Mesenchymal stem cell (in vitro differentiated cells and primary cell): ENCODE measurements at regions not wholly inside any gene's neighbourhood (a gene's known extent, or its start where the extent isn't known, plus 50 kb on each side); places are given as distances from the start of the nearest gene placed in this dataset.
"Not testable (repeated sequence)": the region's sequence is repeated elsewhere in the genome, so short reads cannot be mapped to it uniquely, and the experiment has no call there.

Experiments used
- DNase-seq: peaks from one replicate; pipeline ENCODE4 v3.0.0-alpha.2; 2013
- H2AFZ ChIP-seq: one replicate; pipeline ENCODE4 v1.6.1; 2013; ENCODE audit warnings: low read depth, mild to moderate bottlenecking, control low read depth, inconsistent platforms, low read length, moderate library complexity
- H2AK5ac ChIP-seq: 2 replicates; pipeline ENCODE4 v1.6.1; 2013; ENCODE audit warnings: low read length, moderate library complexity, mild to moderate bottlenecking, inconsistent platforms; ENCODE audit not compliant: severe bottlenecking
- H2BK120ac ChIP-seq: one replicate; pipeline ENCODE4 v1.6.1; 2013; ENCODE audit warnings: low read depth, mild to moderate bottlenecking, inconsistent platforms, low read length, moderate library complexity
- H2BK12ac ChIP-seq, 2 experiments: one replicate each; pipeline ENCODE4 v1.6.1; 2013; ENCODE audit warnings: inconsistent platforms in 2 of 2, low read length in 2 of 2, mild to moderate bottlenecking in 2 of 2, moderate library complexity in 2 of 2, control low read depth in 1 of 2
- H2BK15ac ChIP-seq: one replicate; pipeline ENCODE4 v1.6.1; 2013; ENCODE audit warnings: mild to moderate bottlenecking, low read depth, inconsistent platforms; ENCODE audit not compliant: poor library complexity, severe bottlenecking
- H2BK5ac ChIP-seq: 2 replicates; pipeline ENCODE4 v1.6.1; 2013; ENCODE audit warnings: low read depth, mild to moderate bottlenecking, low read length, control low read depth, inconsistent platforms; ENCODE audit not compliant: poor library complexity, severe bottlenecking
- H3K14ac ChIP-seq, 2 experiments: one replicate each; pipeline ENCODE4 v1.6.1; 2013; ENCODE audit warnings: inconsistent platforms in 2 of 2, low read length in 2 of 2, control low read depth in 1 of 2, mild to moderate bottlenecking in 1 of 2, moderate library complexity in 1 of 2
- H3K18ac ChIP-seq, 2 experiments: one replicate each; pipeline ENCODE4 v1.6.1; 2013; ENCODE audit warnings: inconsistent platforms in 2 of 2, low read length in 2 of 2, control low read depth in 1 of 2, low read depth in 1 of 2, mild to moderate bottlenecking in 1 of 2
- H3K23ac ChIP-seq, 2 experiments: one replicate each; pipeline ENCODE4 v1.6.1; 2013; ENCODE audit warnings: inconsistent platforms in 2 of 2, low read length in 2 of 2, mild to moderate bottlenecking in 2 of 2, moderate library complexity in 2 of 2, control low read depth in 1 of 2
- H3K27ac ChIP-seq: 2 replicates; pipeline ENCODE4 v1.5.1; 2013; ENCODE audit warnings: mild to moderate bottlenecking, moderate library complexity, low read length, control low read depth, inconsistent platforms; ENCODE audit not compliant: poor library complexity, severe bottlenecking
- H3K27me3 ChIP-seq, 2 experiments: 2 replicates each; pipeline versions ENCODE4 v1.6.1 to v1.7.0; 2013; ENCODE audit warnings: low read length in 2 of 2, mild to moderate bottlenecking in 2 of 2, moderate library complexity in 2 of 2, control low read depth in 1 of 2, inconsistent platforms in 1 of 2; ENCODE audit not compliant: control insufficient read depth in 1 of 2, insufficient read depth in 1 of 2
- H3K36me3 ChIP-seq, 2 experiments: 2 replicates each; pipeline versions ENCODE4 v1.6.1 to v1.7.0; 2013; ENCODE audit warnings: low read length in 2 of 2, control low read depth in 1 of 2, inconsistent platforms in 1 of 2, low read depth in 1 of 2, mild to moderate bottlenecking in 1 of 2; ENCODE audit not compliant: insufficient read depth in 2 of 2, control insufficient read depth in 1 of 2
- H3K4ac ChIP-seq, 2 experiments: one replicate each; pipeline ENCODE4 v1.6.1; 2013; ENCODE audit warnings: inconsistent platforms in 2 of 2, low read length in 2 of 2, mild to moderate bottlenecking in 2 of 2, moderate library complexity in 2 of 2, control low read depth in 1 of 2, low read depth in 1 of 2
- H3K4me1 ChIP-seq: 2 replicates; pipeline ENCODE4 v1.6.1; 2013; ENCODE audit warnings: low read depth, low read length, control low read depth; ENCODE audit not compliant: control insufficient read depth, insufficient read depth
- H3K4me2 ChIP-seq: 2 replicates; pipeline ENCODE4 v1.6.1; 2013; ENCODE audit warnings: low read length, mild to moderate bottlenecking, inconsistent platforms; ENCODE audit not compliant: poor library complexity, severe bottlenecking
- H3K4me3 ChIP-seq, 2 experiments: 2 replicates each; pipeline versions ENCODE4 v1.5.1 to v1.7.0; 2013; ENCODE audit warnings: low read length in 2 of 2, mild to moderate bottlenecking in 2 of 2, control low read depth in 1 of 2, low read depth in 1 of 2; ENCODE audit not compliant: insufficient read depth in 1 of 2
- H3K79me1 ChIP-seq: replicated peaks from 2 replicates; pipeline ENCODE4 v1.6.1; 2013; ENCODE audit warnings: mild to moderate bottlenecking, control low read depth, low read length, inconsistent platforms; ENCODE audit not compliant: poor library complexity, severe bottlenecking
- H3K9ac ChIP-seq: 2 replicates; pipeline ENCODE4 v1.7.0; 2013; ENCODE audit warnings: mild to moderate bottlenecking, low read length, moderate library complexity
- H3K9me3 ChIP-seq: 2 replicates; pipeline ENCODE4 v1.7.0; 2013; ENCODE audit warnings: mild to moderate bottlenecking, low read length; ENCODE audit not compliant: control insufficient read depth
- H4K8ac ChIP-seq: one replicate; pipeline ENCODE4 v1.6.1; 2013; ENCODE audit warnings: inconsistent platforms, mild to moderate bottlenecking, low read length, moderate library complexity
- H4K91ac ChIP-seq: one replicate; pipeline ENCODE4 v1.6.1; 2013; ENCODE audit warnings: mild to moderate bottlenecking, low read length, inconsistent platforms
- WGBS: methylation state at CpG from one replicate; pipeline ENCODE4 v1.1.7; 2013; ENCODE audit warnings: mixed read lengths; 5-methylcytosine and 5-hydroxymethylcytosine counted together

GRCh38 chr10:101280511-101280910 is 51.2 kb upstream of the LBX1 start:
- H3K4ac ChIP-seq: no peak overlapping the region
- no peak overlapping the region for H4K91ac ChIP-seq
- 100% methylated on average over 1 of the region's 2 CpGs for WGBS
- H3K23ac ChIP-seq: no peak overlapping the region
- H3K27ac ChIP-seq: no peak overlapping the region
- H3K9me3 ChIP-seq: no peaks in the 10 kb centered on the region
- DNase-seq: no peak
- H3K4me1 ChIP-seq: peaks cover 7% of the 10 kb centered on the region
- no peaks in the 10 kb centered on the region for H3K36me3 ChIP-seq
- no peak overlapping the region for H3K9ac ChIP-seq
- no peak overlapping the region for H2BK5ac ChIP-seq
- H3K27me3 ChIP-seq: peaks cover 42 to 65% of the 10 kb centered on the region in 2 experiments
- H3K4me3 ChIP-seq: no peak overlapping the region
- H3K14ac ChIP-seq: no peak overlapping the region
- H4K8ac ChIP-seq: no peak overlapping the region
- no peak overlapping the region for H2BK15ac ChIP-seq
- H3K18ac ChIP-seq: no peak overlapping the region
- no peak overlapping the region for H2BK120ac ChIP-seq
- H2AFZ ChIP-seq: no peak overlapping the region
- H3K79me1 ChIP-seq: no peaks in the 10 kb centered on the region
- H2AK5ac ChIP-seq: no peak overlapping the region
- H3K4me2 ChIP-seq: no peak overlapping the region
- no peak overlapping the region for H2BK12ac ChIP-seq

GRCh38 chr10:101280921-101281320 is 51.7 kb upstream of the LBX1 start:
- H3K79me1 ChIP-seq, H3K9ac ChIP-seq, H3K4me3 ChIP-seq, H3K14ac ChIP-seq, H3K36me3 ChIP-seq, H2AK5ac ChIP-seq, H3K9me3 ChIP-seq, DNase-seq, H3K23ac ChIP-seq, H2BK120ac ChIP-seq, H2BK12ac ChIP-seq, H4K91ac ChIP-seq, H3K18ac ChIP-seq, H3K4me2 ChIP-seq, H2AFZ ChIP-seq, H3K4me1 ChIP-seq, H2BK5ac ChIP-seq, H4K8ac ChIP-seq, H3K27ac ChIP-seq, H2BK15ac ChIP-seq, H3K4ac ChIP-seq: not testable (repeated sequence)
- peaks cover 47 to 62% of the 10 kb centered on the region in 2 experiments for H3K27me3 ChIP-seq
- 70% methylated on average over 2 of the region's 3 CpGs for WGBS

- no peaks in the 10 kb centered on the region for H3K9me3 ChIP-seq
- no peak overlapping the region for H3K9ac ChIP-seq
- no peak overlapping the region for H2AFZ ChIP-seq
- H3K36me3 ChIP-seq: no peaks in the 10 kb centered on the region
- peaks cover 8% of the 10 kb centered on the region for H3K4me1 ChIP-seq
- no peak for DNase-seq
- H2BK5ac ChIP-seq: no peak overlapping the region
- H3K27me3 ChIP-seq: peaks cover 63 to 67% of the 10 kb centered on the region in 2 experiments
- H3K14ac ChIP-seq: no peak overlapping the region
- H2BK12ac ChIP-seq: no peak overlapping the region
- H3K18ac ChIP-seq: no peak overlapping the region
- WGBS: 6% methylated on average over 1 of the region's 2 CpGs
- no peak overlapping the region for H2AK5ac ChIP-seq
- H3K4ac ChIP-seq: no peak overlapping the region
- no peak overlapping the region for H4K91ac ChIP-seq
- no peak overlapping the region for H4K8ac ChIP-seq
- no peak overlapping the region for H3K4me3 ChIP-seq
- H3K23ac ChIP-seq: no peak overlapping the region
- H2BK15ac ChIP-seq: no peak overlapping the region
- no peaks in the 10 kb centered on the region for H3K79me1 ChIP-seq
- no peak overlapping the region for H2BK120ac ChIP-seq
- no peak overlapping the region for H3K4me2 ChIP-seq
- H3K27ac ChIP-seq: no peak overlapping the region
Observed at GRCh38 chr10:101282947-101283346, 53.7 kb upstream of the LBX1 start.

GRCh38 chr10:101283762-101284100 is 54.5 kb upstream of the LBX1 start:
- H3K27me3 ChIP-seq: peaks cover 71 to 75% of the 10 kb centered on the region in 2 experiments
- no peak overlapping the region for H2AK5ac ChIP-seq
- 0% methylated on average over 3 of the region's 3 CpGs for WGBS
- no peaks in the 10 kb centered on the region for H3K79me1 ChIP-seq
- no peak for DNase-seq
- no peak overlapping the region for H3K9ac ChIP-seq
- H3K4me3 ChIP-seq: no peak overlapping the region
- no peak overlapping the region for H2BK5ac ChIP-seq
- H3K14ac ChIP-seq: no peak overlapping the region
- no peak overlapping the region for H2BK15ac ChIP-seq
- H3K18ac ChIP-seq: no peak overlapping the region
- H4K8ac ChIP-seq: no peak overlapping the region
- no peak overlapping the region for H3K23ac ChIP-seq
- no peak overlapping the region for H3K4ac ChIP-seq
- no peaks in the 10 kb centered on the region for H3K36me3 ChIP-seq
- H2BK12ac ChIP-seq: no peak overlapping the region
- H3K4me2 ChIP-seq: no peak overlapping the region
- no peak overlapping the region for H4K91ac ChIP-seq
- no peak overlapping the region for H2BK120ac ChIP-seq
- peaks cover 8% of the 10 kb centered on the region for H3K4me1 ChIP-seq
- H3K27ac ChIP-seq: no peak overlapping the region
- H2AFZ ChIP-seq: no peak overlapping the region
- H3K9me3 ChIP-seq: no peaks in the 10 kb centered on the region
